ENCODE measurements at regions not wholly inside any gene's neighbourhood (a gene's known extent, or its start where the extent isn't known, plus 50 kb on each side); places are given as distances from the start of the nearest gene placed in this dataset.

DNA sequence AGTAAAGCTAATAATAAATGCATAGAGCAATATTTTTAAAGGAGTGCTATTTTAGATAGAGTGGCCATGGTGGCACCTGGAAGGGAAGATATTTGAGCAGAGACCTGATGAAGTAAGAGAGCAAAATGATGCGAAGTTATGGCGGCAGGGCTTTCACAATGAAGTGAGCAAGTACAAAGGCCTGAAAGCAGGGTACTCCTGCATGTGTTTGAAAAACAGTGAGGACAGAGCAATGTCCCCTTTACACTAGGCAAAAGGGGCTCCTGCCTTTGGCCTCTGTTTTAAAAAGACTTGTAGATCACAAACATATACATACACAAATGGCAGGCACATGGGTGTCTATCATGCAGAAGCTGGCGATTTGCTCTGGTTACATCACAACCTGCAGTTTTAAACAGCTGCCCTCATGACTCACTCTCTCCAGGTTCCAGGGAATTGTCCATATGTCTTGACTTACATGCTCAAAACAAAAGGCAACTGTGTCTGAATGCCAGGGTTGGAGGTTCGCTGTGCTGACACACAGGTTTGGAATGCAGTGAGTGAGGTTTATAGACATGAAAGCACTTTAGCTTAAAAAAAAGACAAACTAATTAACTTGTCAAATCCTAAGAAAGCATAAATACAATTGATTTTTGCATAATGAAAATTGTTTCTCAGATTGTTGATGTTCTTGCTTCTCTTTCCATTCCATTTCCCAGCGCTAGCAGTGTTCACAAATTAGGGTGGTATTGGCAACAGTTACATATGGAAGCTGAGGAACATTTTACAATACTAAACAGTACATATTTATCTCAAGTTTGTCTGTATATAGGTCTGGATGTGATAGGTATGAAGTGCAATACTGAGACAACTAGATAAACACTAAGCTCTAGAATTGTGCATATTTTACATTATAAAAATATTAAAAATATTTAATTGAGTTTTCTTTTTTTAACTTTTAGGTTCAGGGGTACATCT, 313.9 kb downstream of the BARHL2 start (continued):
- no peak for TF ChIP-seq ARID3A (IDR thresholded peaks at IDR 0.05; ENCODE audit: low read depth, low read length)
- peak; percentile 28 for TF ChIP-seq XRCC5 (optimal IDR thresholded peaks at IDR 0.05; ENCODE audit: low read length)
- peak; percentile 99 for TF ChIP-seq FOSL2 (CRISPR knock-in tag; IDR thresholded peaks at IDR 0.05)
- TF ChIP-seq FOXK1 (CRISPR knock-in tag; IDR thresholded peaks at IDR 0.05; ENCODE audit: borderline replicate concordance, low read depth): peak; percentile 21; the same call in 1 of the 2 replicates
- TF ChIP-seq ZNF670 (CRISPR knock-in tag; IDR thresholded peaks at IDR 0.05; ENCODE audit: borderline replicate concordance): no peak
- TF ChIP-seq IKZF4 (CRISPR knock-in tag; IDR thresholded peaks at IDR 0.05; ENCODE audit: borderline replicate concordance, low read depth, not compliant biosample characterization): no peak
- TF ChIP-seq, protein P1, sequence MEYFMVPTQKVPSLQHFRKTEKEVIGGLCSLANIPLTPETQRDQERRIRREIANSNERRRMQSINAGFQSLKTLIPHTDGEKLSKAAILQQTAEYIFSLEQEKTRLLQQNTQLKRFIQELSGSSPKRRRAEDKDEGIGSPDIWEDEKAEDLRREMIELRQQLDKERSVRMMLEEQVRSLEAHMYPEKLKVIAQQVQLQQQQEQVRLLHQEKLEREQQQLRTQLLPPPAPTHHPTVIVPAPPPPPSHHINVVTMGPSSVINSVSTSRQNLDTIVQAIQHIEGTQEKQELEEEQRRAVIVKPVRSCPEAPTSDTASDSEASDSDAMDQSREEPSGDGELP (IDR thresholded peaks at IDR 0.05; ENCODE audit: borderline replicate concordance, low read depth): peak; percentile 86; the same call in 1 of the 2 replicates
- no peak for TF ChIP-seq SCMH1 (CRISPR knock-in tag; IDR thresholded peaks at IDR 0.05; ENCODE audit: borderline replicate concordance)
- TF ChIP-seq ZBTB46 (CRISPR knock-in tag; IDR thresholded peaks at IDR 0.05; ENCODE audit: borderline replicate concordance): no peak
- peak; percentile 93 for TF ChIP-seq TEAD3 (CRISPR knock-in tag; optimal IDR thresholded peaks at IDR 0.05; ENCODE audit: borderline replicate concordance)
- peak; percentile 34; the same call in 1 of the 2 replicates for TF ChIP-seq HDAC2 (CRISPR knock-in tag; IDR thresholded peaks at IDR 0.05)

Measured in HepG2 (cell line).